NCI-H1105 treated with DMSO at 0.1 percent for 48 hours (cell line): ENCODE measurements at regions not wholly inside any gene's neighbourhood (a gene's known extent, or its start where the extent isn't known, plus 50 kb on each side); places are given as distances from the start of the nearest gene placed in this dataset.

Experiments used
- DNase-seq: peaks from one replicate; lab custom pipeline; 2025; lab: John Stamatoyannopoulos, UW

DNA sequence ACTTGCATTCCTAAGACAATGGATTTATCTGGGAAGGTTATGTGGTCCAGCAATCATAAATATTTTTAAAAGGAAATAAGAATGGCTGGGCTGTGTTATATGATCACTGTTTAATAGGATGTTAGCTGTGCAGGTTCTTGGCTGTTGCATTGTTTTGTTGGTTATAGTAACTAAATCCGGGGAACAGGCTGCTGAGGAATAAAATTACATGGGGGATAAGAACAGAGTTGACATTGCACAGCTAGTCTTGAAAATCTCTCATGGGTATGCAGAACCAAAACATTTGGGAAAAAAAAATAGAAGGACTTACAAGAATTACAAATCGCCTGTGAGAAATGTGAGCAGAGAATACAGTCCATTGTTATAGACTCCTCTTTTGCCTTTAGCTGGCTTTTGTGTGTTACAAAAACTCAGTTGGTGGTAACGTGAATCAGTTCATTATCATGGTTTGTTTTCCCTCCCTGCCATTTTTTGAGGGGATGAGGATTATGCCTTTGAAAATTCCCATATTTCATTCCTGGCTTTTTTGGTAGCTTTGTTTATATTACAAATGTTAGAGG is 375.3 kb upstream of the DAB2 start:
- DNase-seq, result no peak

DNA sequence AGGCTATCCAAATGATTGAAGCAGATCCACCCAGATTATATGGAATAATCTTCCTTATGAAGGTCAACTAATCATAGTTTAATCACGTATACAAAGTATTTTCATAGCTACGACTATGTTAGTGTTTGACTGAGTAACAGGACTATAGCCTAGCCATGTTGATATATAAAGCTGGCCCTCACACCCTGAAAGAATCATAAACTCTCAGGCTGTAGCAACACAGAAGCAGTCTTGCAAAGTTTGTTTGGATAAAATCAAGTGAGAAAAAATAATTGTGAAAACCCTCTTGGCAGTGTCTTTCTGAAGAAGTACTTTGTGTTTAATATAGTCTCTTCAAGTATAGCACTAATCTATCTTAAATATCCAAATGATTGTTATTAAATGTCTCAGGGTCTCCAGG is 374.5 kb upstream of the DAB2 start:
- DNase-seq, result no peak

DNA sequence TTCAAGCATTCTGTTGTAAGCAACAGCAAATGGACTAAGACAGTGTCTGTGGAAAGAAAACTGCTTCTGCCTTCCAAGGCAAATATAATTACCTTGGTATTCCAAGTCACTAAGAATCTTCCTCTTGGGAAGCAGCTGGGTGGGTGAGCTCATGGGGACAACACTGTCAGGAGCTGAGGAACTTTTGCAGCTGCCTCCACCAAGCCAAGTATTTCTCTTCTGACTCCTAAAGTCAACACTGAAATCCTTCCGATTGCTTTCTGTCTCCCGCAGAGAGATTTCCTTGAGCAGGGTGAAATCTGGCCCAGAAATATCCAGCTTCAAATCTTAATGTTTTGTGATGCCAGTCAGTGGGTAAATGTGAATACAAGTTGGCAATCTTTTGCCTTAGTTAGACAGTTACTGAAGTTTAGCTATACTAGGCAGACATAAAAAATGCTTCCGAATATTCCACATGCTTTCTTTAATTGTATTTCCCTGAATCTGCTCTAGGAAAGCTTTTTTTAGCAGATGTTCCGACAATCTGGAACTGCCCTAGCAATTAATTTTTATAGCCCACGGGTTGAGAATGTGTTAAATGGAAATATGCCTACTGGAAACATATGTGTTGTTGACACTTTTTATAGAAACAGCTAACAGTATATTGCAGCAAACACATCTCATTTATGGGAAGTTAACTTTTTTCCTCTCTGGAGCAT is 369.9 kb upstream of the DAB2 start:
- no peak for DNase-seq

DNA sequence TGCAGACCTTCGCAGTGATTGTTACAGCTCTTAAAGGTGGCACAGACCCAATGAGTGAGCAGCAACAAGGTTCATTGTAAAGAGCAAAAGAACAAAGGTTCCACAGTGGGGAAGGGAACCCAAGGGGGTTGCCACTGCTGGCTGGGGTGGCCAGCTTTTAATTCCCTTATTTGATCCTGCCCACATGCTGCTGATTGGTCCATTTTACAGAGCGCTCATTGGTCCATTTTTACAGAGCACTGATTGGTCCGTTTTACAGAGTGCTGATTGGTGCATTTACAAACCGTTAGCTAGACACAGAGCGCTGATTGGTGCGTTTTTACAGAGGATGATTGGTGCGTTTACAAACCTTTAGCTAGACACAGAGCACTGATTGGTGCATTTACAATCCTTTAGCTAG is 360.6 kb upstream of the DAB2 start:
- no peak for DNase-seq

GRCh38 chr5:39783756-39784421 is 359.1 kb upstream of the DAB2 start:
- DNase-seq, result no peak

GRCh38 chr5:39780347-39780746 is 355.6 kb upstream of the DAB2 start:
- DNase-seq, result no peak

DNA sequence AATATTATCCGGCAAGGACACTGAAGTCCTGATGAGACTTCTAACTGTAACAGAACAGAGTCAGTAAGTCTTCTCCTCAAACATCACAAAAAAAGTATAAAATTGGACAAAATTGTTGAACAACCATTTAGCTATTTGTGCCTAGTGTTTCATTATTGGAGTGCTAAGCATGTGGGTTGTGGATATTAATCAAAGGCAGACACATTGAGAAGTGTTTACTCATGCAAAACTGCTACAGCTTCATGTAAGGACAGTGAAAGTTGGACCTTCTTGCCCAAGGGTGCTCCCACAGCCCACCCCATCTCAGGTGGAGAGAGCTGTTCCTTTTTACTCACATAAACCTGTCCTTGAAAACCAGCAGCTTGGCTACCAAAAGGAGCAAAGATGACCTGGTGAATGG is 355.1 kb upstream of the DAB2 start:
- DNase-seq, result no peak

- no peak for DNase-seq
Observed at GRCh38 chr5:39775797-39776365, 351.1 kb upstream of the DAB2 start.

DNA sequence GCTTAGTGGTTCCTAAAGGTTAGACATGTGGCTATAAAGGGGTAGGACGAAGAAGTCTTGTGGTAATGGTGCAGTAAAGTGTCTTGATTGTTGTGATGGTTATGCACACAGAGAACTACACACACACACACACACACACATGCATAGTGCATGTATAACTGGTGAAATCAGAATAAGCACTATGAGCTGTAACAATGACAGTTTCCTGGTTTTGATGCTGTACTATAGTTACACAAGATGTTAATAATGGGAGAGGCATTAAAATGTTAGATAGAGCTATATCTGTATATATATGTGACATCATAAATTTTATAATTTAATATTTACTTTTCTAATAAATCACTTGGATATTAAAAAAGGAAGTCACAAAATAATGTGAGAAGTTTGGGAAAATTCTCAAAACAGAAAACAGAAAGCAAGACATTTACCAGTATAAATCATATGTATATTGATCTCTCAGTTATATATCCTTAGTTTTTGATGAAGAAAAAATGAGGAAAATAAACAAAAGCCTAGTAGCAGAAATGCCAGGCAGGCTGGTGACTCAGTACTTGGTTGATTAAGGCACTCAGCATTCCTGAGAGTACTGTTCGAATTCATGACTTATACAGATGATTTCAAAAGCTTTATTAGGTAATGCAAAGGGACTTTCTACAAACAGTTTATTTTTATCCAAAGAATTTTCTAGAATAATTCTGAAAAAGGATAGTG is 350.5 kb upstream of the DAB2 start:
- DNase-seq, result no peak

DNA sequence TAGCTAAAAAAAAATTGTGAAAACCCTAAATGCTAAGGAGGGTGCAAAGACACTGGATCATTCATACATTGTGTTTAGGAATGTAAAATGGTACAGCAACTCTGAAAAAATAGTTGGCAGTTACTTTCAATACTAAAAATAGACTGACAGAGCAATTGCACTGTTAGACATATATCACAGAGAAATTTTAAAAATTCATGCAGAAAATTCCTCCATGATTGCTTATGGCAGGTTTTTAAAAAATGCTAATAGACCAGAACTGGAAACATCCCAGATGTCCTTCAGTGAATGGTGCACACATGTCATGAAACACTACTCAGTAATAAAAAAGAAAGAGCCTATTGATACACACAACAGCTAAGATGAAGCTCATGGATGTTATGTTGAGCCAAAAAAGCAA is 349.8 kb upstream of the DAB2 start:
- no peak for DNase-seq

GRCh38 chr5:39772307-39772706 is 347.5 kb upstream of the DAB2 start:
- DNase-seq, result no peak

DNA sequence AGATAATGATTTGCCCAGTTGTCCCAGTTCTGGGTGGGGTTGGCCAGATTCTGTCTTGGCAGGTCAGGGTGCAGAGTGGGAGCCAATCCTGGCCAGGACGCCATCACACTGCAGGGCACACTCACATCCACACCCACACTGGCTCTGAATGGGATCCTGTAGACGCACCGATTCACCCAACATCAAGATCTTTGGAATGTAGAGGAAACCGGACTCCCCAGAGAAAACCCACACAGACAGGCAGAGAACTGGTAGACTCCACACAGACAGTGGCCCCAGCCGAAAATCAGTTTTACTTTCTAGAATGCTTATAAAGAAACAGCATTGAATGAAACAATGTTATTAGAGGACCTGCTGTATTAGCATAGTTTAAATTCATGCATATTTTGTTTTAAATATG is 343.1 kb upstream of the DAB2 start:
- no peak for DNase-seq

- DNase-seq, result no peak
Observed at GRCh38 chr5:39765366-39765765, 340.6 kb upstream of the DAB2 start.

- no peak for DNase-seq
Observed at GRCh38 chr5:39762761-39763160, 338.0 kb upstream of the DAB2 start.

GRCh38 chr5:39761199-39761950 is 336.6 kb upstream of the DAB2 start:
- DNase-seq, result no peak

- no peak for DNase-seq
Observed at GRCh38 chr5:39760385-39761198, 335.8 kb upstream of the DAB2 start.

GRCh38 chr5:39759701-39760100 is 334.9 kb upstream of the DAB2 start:
- no peak for DNase-seq

- no peak for DNase-seq
Observed at GRCh38 chr5:39758426-39758825, 333.6 kb upstream of the DAB2 start.

GRCh38 chr5:39757131-39757530 is 332.4 kb upstream of the DAB2 start:
- no peak for DNase-seq

GRCh38 chr5:39755986-39756385 is 331.2 kb upstream of the DAB2 start:
- no peak for DNase-seq

DNA sequence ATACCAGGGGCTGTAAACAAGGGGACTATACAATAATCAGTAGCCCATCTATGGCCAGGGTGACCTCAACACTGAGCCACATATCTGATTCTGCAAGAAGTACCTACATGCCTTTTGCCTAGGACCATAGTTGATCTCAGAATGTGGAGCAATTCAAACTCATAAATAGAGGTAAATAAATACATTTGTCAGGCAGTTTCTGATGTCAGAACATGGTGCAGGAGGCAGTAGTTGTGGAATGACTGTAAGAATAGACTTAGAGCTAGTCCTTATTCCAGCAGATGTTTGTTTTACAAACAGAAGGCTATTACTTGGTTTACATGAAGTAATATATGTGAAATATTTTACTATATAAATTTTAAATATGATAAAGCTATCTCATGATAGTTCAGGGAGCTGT is 330.7 kb upstream of the DAB2 start:
- no peak for DNase-seq
